ENCODE measurements at regions not wholly inside any gene's neighbourhood (a gene's known extent, or its start where the extent isn't known, plus 50 kb on each side); places are given as distances from the start of the nearest gene placed in this dataset.
"Not testable (repeated sequence)": the region's sequence is repeated elsewhere in the genome, so short reads cannot be mapped to it uniquely, and the experiment has no call there.

GRCh38 chr14:104230946-104231345 is 92.6 kb downstream of the KIF26A start:
- no peak for DNase-seq

DNA sequence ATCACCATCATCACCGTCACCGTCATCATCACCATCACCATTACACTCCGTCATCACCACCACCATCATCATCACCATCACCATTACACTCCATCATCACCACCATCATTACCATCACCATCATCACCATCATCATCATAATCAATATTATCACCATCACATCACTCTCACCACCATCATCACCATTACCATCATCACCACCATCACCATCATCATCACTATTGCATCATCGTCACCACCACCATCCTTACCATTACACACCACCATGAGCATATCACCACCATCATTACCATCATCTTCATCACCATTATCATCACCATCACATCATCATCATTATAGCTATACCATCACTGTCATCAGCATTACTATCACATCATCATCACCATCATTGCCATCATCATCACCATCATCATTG is 93.7 kb downstream of the KIF26A start:
- no peak for DNase-seq

DNA sequence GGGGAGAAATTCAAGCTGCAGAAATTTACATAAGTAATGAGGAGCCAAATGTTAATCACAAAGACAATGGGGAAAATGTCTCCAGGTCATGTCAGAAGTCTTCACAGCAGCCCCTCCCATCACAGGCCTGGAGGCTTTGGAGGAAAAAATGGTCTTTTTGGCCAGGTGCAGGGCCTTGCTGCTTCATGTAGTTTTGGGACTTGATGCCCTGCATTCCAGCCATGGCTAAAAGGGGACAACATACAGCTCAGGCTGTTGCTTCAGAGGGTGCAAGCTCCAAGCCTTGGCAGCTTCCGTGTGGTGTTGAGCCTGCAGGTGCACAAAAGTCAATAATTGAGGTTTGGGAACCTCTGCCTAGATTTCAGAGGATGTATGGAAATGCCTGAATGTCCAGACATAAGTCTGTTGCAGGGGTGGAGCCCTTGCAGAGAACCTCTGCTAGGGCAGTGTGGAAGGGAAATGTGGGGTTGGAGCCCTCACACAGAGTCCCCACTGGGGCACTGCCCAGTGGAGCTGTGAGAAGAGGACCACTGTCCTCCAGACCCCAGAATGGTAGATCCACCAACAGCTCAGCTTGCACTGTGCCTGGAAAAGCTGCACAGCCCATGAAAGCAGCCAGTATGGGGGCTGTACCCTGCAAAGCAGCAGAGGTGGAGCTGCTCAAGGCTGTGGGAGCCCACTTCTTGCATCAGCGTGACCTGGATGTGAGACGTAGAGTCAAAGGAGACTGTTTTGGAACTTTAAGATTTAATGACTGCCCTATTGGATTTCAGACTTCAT is 95.8 kb downstream of the KIF26A start:
- not testable (repeated sequence) for DNase-seq

DNA sequence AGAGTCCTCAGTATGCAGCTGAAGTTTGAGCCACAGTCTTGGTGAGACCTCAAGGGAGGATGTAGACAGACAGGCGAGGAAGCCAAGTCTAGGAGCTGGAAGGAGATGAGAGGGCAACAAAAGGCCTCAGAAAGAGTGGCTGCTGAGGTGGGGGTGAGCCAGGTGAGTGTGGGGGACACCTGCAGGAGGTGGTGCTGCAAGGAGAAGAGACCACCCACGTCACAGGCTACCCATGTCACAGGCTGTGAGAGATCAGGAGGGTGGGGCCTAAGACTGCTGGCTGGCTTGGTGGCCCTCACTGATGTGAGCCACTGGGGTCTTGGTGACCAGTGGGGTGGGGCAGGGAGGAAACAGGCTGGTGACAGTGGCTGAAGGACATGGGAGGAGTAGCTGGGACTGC is 97.3 kb downstream of the KIF26A start:
- no peak for DNase-seq

DNA sequence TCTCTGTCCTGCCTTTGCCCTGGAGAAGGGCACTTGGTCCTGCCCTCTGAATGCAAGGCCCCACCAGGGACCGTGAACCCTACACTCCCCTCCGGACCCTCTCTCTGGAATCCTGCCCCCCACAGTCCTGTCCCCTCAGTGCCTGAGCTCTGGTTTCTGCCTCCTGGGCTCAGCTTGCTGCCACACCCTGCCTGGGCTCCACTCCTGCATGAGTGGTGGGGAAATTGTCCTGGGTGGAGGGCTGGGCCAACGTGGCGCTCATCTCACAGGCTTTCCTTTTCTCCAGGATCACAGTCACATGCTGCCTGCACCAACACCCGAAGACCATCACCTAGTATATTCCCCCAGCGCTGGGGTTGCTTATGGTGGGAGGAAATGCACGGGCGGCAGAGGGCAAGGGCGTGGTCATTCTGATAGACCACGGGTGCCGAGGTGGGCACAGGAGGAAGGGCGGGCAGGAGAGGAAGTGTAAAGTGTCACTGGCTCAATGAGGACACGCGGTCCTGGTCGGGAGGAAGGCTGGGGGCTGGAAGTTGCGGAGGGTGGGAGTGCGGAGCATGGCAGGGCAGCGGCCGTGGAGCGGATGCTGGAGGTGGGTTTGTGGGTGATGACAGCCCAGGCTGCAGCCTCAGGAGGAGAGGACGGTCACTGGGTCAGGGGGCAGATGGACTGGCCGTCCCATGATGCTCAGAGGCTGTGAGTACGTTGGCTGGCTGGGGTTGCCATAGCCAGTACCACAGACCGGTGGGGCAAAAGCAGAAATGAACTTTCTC is 99.5 kb downstream of the KIF26A start:
- no peak for DNase-seq

- no peak for DNase-seq
These were observed 100.2 kb downstream of the KIF26A start for GRCh38 chr14:104238424-104239184.

DNA sequence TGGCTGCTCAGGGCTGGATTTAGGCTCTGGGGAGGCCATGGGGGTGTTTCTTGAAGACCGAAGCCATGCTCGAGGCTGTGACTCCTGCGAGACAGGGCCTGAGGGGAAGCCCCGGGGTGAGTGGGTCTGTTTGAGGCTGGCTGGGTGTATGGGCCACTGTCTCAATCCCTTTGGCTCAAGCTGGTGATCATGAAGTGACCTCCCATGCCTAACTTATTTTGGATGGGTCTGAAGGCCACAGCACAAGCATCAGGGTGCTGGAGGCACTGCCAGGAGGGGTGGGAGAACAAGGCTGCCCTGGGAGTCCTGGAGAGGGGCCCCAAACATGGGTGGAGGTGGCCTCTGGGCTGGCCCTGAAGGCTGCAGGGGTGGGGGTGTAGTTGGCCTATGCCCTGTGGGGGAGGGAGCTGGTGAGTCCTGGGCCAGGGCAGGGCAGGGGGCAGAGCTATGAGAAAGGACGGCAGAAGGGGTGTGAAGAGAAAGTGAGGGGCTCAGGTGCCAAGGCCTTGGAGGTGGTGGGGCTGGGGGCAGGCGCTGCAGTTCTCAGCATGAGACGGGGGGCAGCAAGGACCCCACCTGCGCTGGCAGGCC is 100.9 kb downstream of the KIF26A start:
- DNase-seq = no peak

DNA sequence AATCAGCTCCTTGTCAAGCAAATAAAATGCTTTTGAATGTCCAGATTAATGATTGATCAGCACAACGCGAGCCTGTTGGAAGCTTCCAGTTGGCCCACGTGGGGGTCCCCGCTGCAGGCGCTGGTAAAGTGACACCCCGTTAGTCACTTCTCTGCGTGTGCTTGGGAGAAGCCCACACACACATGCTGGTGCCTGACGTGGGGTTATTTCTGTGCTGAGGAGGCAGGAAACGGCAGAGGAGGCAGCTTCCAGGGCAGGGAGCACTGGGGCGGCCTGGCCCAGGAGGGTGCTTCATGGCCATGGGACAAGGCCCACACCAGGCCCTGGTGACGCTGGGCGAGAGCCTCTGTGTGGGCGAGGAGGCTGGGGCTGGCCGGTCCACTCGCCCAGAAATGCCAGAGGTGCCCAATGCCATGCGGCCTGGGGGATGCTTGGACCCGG is 101.5 kb downstream of the KIF26A start:
- no peak for DNase-seq

- DNase-seq = no peak
These were observed 102.2 kb downstream of the KIF26A start for GRCh38 chr14:104240434-104241157.

DNA sequence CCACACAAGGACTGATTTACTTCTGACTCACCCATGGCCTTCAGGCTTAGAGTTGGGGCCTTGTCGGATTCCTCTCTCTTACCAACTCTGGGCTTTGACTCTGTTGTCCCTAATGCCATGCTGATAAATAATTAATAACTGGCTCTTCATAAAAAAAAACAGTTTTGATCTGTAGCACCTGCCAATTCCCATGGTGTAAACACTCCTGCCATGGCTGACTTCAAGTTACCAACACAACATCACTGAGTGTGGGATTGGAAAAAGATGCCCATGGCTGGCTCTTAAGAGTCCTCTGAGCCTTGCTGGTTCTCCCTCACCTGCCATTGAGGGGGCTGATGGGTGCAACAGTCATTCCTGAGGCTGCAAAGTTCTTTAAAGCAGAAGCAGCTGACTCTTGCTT is 104.8 kb downstream of the KIF26A start:
- no peak for DNase-seq

- no peak for DNase-seq
These were observed 106.0 kb downstream of the KIF26A start for GRCh38 chr14:104244221-104245011.

GRCh38 chr14:104245075-104245474 is 106.7 kb downstream of the KIF26A start:
- DNase-seq = no peak

DNA sequence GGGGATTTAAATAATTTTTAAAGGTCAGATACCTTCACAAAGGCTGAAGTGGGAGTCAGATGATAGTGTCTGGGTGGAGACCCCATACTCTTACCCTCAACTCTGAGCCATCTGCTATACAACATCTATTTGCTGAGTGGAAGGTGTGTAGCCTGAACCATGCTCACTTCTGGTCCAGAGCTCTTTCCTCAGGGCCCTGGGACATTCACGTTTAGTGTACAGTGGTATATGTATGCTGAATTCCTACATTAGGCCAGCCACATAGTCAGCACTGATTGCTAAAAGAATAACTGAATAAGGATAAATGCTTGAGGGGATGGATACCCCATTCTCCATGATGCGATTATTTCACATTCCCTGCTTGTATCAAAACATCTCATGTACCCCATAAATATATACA is 107.3 kb downstream of the KIF26A start:
- DNase-seq = no peak

DNA sequence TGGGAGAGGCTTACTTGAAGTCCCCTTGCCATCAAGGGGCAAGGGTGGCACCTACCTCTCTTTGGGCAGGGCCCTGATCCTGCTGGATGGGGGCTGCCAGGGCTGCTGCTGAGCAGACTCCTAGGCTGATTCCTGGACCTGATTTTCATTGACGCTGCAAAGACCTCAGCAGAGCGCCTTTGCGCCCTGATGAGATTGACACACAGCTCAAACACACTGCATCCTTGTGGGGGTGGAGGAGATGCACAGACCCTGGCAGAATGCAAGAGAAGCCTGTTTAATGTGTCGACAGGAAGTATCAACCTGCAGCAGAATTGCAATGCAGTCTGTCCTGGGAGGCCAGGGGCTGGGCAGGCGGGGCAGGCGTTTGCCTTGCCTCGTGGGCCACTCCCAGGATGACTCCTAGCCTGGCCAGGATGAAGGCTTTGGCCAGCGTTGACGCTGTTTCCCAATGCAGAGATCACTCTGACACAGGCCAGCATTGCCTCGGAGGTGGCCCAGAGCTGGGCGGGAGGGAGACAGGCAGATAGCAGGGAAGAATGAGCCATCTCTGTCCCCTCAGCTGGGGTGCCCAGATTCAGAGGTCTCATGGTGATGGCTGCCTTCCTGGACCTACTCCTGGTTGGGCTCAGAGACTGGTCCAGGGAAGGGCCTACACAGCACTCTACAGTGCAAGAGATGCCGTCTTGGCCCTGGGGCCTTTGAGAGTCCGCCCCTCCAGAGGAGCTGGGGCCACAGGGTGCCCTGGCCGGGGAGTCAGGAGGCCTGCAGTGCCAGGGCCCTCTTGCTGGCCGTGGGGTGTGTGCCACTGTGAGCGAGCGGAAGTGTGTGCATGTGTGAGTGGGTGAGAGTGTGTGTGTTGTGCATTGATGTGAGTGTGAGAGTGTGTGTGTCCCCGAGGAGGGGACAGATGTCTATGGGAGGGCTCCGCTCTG is 108.3 kb downstream of the KIF26A start:
- DNase-seq = no peak

- no peak for DNase-seq
These were observed 109.2 kb downstream of the KIF26A start for GRCh38 chr14:104247336-104248202.

- DNase-seq = no peak
These were observed 110.0 kb downstream of the KIF26A start for GRCh38 chr14:104248203-104249055.

- DNase-seq = no peak
These were observed 110.7 kb downstream of the KIF26A start for GRCh38 chr14:104249089-104249488.

- no peak for DNase-seq
These were observed 111.3 kb downstream of the KIF26A start for GRCh38 chr14:104249706-104250105.

Measured in NCI-H524 (cell line).